CD4-positive, alpha-beta T cell treated with Interleukin-6 at 100 ng/mL for 8 hours (primary cell): ENCODE measurements at regions not wholly inside any gene's neighbourhood (a gene's known extent, or its start where the extent isn't known, plus 50 kb on each side); places are given as distances from the start of the nearest gene placed in this dataset.
"Not testable (repeated sequence)": the region's sequence is repeated elsewhere in the genome, so short reads cannot be mapped to it uniquely, and the experiment has no call there.

ENCODE experiments used
- DNase-seq: peaks from one replicate; pipeline ENCODE4 v3.0.0-alpha.2; 2020; ENCODE audit warnings: mixed read lengths, low spot score

GRCh38 chr9:89841456-89841855 lies 236.6 kb downstream of the GADD45G start:
- no peak for DNase-seq

- no peak for DNase-seq
These were observed 237.5 kb downstream of the GADD45G start for GRCh38 chr9:89842267-89842768.

DNA sequence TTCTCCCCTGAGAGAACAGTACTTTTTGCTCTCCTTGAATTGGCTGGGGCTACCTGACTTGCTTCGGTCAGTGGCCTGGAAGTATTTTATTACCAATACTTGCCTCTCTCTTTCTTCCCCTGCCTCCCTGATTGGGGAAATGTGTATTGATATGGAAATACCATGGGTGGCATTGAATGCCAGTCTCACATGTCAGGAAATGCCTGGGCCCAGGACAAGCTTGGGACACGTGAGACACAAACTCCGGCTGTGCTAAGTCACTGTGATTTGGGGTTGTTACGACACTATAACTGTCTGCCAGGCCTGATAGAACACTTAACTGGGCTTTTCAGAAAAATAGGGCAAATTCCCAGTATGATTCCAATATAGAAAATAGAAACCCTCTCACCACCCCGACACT lies 238.3 kb downstream of the GADD45G start:
- no peak for DNase-seq

DNA sequence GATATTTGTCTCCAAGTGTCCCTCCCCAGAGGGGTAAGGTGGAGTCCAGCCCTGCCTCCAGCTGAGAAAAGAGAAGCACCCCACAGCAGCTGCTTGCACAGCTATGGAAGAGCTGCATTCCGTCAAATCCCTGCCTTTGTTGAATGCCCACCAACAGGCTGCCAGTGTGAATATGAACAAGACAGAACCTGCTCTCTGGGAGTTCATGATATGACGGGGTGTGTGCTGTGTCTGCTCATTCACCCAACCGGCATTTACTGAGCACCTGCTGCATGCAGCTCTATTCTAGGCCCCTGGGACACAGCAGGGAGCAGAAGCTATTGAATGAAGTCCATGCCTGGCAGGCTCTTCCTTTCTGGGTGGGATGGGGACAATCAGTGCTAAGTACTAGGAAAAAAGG lies 238.8 kb downstream of the GADD45G start:
- DNase-seq = no peak

- DNase-seq = no peak
These were observed 239.3 kb downstream of the GADD45G start for GRCh38 chr9:89844075-89844474.

DNA sequence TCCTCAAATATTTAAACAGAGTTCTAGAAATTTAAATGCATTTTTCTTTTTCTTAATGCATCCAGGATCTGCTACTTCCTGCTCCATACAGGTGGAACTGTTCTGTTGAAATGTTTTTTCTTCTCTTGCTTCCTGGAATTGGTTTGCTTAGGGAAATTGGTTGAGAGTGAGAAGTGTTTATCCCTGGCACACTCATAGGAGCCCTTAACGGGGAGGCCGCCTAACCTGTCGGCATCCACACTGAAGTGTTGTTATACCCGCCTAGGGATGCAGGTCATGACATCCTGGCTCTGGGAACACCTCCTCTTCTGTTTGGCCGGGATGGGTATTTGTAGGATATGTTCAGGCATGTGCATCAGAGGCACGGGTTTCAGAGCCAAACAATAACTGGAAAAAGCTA lies 239.7 kb downstream of the GADD45G start:
- no peak for DNase-seq

- no peak for DNase-seq
These were observed 240.5 kb downstream of the GADD45G start for GRCh38 chr9:89845321-89845720.

DNA sequence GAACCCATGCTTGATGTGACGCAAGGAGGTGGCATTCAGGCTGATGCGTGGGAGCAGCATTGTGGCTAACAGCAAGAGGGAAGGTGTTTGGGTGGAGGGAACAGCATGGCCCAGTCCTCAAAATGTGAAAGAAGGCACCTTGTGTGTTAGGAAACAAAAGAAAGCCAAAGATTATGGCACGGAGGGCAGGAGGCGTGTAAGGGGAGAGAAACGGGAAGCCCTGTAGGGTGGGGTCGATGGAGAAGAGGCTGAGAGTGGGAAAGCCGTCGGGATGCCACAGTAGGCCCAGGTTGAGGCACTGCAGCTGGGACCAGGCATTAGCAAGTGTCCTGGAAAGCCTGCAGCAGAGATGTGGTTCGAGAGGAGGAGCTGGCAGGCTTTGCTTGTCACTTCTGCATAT lies 241.1 kb downstream of the GADD45G start:
- DNase-seq = no peak

GRCh38 chr9:89848060-89849040 lies 243.5 kb downstream of the GADD45G start:
- no peak for DNase-seq

DNA sequence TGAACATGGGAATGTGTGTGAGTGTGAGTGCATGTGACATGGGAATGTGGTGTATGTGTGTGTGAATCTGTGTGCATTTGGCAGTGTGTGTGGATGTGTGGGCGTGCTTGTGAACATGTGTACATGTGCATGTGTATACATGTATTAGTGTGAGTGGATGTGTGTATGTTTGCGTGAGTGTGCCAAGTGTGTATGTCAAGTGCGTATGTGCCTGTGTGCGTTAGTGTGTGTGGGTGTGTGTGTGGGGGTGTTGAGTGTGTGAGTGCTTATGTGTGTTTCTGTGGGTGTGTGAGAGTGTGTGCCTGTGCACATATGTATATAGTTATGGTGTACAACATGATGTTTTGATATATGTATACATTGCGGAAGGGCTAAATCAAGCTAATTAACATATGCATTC lies 244.3 kb downstream of the GADD45G start:
- DNase-seq = no peak

- DNase-seq = no peak
These were observed 245.3 kb downstream of the GADD45G start for GRCh38 chr9:89850153-89850552.

GRCh38 chr9:89850631-89851325 lies 246.0 kb downstream of the GADD45G start:
- no peak for DNase-seq

GRCh38 chr9:89853161-89853560 lies 248.3 kb downstream of the GADD45G start:
- DNase-seq = no peak

- DNase-seq = no peak
These were observed 249.1 kb downstream of the GADD45G start for GRCh38 chr9:89853931-89854330.

DNA sequence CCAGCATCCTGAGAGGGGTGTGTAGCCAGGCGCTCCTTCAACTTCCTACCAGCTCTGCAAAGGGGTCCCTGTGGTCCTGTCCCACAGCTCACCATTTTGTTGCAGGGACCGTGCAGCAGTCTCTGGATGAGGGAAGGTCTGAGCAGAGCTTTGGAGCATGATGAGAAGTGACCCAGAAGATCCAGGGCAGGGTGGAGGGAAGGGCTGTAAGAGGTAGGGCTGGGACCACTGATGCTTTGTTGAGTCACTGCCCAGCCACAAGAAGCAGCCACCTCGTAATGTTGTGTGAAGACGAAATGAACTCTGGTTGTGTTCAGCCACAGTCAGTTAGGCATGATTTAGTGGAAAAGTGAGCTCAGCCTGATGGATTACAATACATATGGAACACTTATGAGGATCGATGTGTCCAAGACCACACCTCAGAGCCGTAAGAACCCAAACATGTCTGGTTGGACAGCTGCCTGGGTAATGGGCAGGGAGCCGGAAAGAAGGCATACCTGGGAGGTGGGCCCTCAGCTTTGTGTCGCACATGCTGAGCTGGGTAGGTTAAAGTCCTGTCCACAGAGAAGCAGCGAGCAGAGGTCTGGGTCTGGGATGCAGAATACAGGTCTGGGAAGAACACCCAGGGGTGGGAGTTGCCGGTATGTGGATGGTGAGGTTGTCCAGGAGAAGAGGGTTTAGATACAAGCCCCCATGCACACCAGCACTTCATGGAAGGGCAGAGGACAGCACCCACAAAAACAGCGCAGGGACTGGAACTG lies 250.1 kb downstream of the GADD45G start:
- DNase-seq = no peak

DNA sequence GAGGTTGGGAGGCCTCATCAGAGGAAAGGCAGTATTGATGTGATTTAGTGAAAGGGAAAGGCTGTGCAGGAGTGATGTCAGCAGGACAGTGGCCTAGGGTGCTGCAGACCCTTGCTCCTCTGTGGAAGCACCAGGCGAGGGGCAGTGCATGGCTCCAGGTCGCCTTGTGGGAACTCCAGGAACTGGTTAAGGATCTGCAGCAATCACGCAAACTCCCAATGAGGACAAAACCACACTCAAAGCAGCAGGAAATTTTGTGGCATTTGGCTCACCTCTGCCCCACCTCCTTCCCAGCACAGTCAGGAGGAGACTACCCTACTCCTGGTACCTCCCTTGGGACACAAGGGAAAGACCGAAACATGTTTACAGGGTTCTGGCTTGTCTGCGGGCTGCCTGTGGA lies 251.5 kb downstream of the GADD45G start:
- not testable (repeated sequence) for DNase-seq

DNA sequence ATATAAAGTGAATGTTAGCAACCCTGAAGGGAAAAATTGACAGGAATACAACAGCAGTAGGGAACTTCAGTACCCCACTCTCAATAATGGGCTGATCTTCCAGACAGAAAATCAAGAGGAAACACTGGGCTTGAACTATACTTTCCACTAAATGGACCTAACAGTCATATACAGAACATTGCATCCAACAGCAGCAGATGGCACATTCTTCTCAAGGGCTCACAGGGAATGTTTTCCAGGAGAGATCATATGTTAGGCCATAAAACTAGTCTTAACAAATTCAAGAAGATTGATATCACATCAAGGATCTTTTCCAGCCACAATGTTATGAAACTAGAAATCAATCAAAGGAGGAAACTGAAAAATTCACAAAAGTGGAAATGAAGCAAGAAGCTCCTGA lies 252.1 kb downstream of the GADD45G start:
- DNase-seq = not testable (repeated sequence)

- DNase-seq = not testable (repeated sequence)
These were observed 255.0 kb downstream of the GADD45G start for GRCh38 chr9:89859842-89860241.

DNA sequence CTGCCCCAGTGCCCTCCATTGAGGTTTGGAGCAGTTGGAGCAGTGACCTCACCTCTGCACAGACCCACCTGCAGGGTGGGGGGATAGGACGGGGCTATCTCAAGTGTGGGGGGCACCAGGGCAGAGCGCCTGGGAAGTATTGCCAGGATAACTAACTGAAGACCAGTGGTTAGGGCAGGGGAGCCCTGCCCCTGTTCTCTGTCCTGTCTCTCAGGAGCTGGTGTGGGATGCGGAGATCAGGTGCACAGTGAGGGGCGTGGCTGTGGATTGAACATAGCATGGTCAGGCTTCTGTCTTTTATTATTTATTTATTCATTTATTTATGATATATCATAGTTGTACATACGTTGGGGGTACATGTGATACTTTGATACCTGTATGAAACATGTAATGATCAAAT lies 256.6 kb downstream of the GADD45G start:
- DNase-seq = not testable (repeated sequence)

- DNase-seq = no peak
These were observed 257.5 kb downstream of the GADD45G start for GRCh38 chr9:89862316-89862715.

GRCh38 chr9:89863141-89863540 lies 258.3 kb downstream of the GADD45G start:
- no peak for DNase-seq

DNA sequence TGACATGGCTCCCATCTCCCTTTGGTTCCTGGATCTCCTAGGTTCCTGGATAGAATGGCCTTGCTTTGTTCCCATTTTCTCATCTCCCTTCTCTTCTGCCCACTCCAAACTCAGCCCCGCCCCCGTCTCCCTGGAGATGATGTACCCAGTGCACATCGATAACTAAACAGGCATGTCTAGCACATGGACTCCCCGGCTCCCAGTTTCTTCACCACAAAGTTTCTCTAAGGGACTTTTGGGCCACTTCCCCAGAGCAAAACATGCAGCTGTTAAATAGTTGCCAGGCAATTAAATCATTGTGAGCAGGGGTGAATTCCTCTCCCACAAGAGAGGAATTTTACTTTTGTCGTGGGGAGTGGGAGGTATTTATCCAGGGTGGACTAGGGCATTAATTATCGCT lies 259.0 kb downstream of the GADD45G start:
- no peak for DNase-seq
